Stimulated activated CD8-positive, alpha-beta memory T cell treated with anti-CD3 and anti-CD28 coated beads, Interleukin-4, amount 100 ng/mL, for 4 hours (primary cell): ENCODE measurements at regions not wholly inside any gene's neighbourhood (a gene's known extent, or its start where the extent isn't known, plus 50 kb on each side); places are given as distances from the start of the nearest gene placed in this dataset.

Experiments
- DNase-seq, 2 donors: peaks; one replicate each; pipeline ENCODE4 v3.0.0-alpha.2; 2020; ENCODE audit warnings: low read depth in 2 of 2, low spot score in 1 of 2

DNA sequence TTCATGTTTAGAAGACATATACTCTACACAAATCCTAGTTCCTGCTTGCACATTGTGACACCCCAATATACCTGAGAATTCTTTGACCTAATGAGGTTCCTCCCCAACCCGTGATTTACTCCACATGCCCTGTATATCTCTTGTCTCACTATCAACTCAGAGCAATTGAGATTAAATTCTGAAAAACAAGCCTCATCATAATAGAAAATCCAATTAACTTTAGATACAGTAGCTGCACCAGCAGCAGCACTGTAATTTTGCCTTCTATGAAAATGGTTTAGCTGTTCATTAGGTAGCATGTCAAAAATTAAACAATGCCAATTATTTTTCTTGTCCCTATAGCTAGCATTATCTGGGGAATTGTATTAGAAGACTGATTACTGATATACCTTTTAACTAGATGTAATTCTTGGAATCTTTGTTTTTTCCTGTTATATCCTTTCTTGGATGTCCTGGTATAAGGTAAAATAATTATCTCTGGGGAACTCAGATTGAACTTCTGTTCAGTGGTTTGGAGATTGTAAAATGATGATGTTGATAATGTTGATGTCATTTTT lies 218.9 kb upstream of the TANK start:
- DNase-seq = no peak

DNA sequence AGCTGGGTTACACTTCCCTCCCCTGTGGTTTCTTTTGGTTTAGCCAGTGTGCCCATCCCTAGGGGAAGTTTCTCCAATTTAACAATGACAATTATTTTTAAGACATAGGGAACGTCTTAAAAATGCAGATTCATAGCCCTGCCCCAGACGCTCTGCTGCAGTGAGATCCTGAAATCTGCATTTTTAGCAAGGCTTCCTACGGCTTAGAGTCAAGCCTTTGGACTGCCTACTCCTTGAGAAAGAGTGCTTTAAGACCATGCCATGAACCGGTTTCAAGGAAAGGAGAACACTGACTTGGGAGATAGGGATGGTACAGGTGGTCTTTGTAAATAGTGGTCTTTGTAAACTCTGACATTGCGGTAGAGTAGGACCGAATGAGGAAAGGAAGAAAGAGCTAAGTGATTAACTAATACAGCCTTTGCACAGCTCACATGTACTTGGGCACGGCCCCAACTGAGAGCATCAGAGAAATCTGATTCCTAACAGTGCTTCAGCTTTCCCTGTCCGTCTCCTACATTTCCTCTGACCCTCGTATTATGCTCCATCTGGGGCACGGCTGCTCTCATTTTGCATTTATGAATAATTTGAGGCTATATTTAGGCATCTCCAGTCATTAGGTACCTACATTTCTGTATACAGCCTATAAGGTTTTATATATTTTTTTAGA lies 217.6 kb upstream of the TANK start:
- no peak for DNase-seq

DNA sequence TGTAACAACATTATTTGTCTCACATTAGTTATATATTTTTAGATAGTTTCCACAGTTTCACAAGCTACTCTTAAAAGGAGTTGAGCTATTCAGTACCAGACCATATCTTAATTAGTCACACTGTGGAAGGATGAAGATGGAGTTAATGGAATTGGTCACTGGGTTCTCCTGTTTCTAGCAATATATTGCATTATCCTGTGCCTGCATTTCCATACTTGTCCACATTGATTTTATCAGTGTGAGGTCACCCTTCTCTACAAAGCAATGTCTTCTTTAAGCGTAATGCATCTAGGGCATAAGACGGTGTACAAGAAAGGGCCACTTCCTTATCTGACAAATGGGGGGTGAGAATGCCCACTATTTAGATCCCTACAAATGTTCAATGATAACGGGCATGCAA lies 216.8 kb upstream of the TANK start:
- DNase-seq = no peak

- no peak for DNase-seq
Observed at GRCh38 chr2:160952464-160953254, 207.6 kb upstream of the TANK start.

- DNase-seq = no peak
Observed at GRCh38 chr2:160955578-160955977, 204.7 kb upstream of the TANK start.

GRCh38 chr2:160956243-160956802 lies 203.9 kb upstream of the TANK start:
- DNase-seq = no peak

GRCh38 chr2:160963957-160964356 lies 196.3 kb upstream of the TANK start:
- DNase-seq = no peak

- DNase-seq = no peak
Observed at GRCh38 chr2:160967523-160967922, 192.7 kb upstream of the TANK start.

- no peak for DNase-seq
Observed at GRCh38 chr2:160968183-160968582, 192.0 kb upstream of the TANK start.

DNA sequence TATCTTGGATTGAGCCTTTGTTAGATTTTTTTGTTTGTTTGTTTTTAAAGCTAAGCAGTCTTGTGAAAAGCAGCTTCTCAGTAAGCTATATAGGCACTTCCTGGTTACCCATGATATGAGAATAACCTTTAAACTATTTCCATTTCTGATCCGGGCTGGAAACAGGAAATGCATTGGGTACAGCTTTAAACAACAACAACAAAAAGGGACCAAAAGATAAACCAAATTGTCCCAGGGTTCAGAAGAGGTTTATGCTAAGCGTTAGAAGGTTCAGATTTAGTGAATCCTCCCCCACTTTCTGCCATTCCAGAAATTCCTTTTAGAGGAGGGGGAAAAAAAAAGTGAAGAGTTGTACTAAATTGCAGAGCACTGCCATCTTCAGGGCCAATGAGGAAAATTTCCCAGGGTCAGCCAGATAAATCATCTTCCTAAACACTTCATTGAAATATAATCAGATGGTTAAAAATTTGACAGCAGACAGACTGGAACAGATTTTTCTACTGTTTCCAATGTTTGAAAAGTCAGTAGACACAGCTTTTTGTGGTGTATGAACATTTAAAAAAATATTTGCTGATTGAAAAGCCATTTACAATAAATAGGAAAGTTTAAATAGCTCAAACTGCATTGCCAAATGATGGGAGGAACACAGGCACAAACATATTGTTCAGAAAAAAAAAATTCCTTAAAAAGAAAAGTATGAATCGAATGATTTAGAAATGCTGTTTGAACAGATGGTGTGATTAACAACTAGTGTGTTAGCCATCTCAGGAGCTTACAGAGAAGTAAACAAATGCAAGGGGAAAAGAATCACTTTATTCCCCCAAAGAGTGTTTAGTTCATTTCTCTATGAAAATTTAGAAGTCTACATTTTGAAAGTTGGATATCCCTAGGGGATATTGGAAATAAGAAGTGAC lies 189.9 kb upstream of the TANK start:
- DNase-seq = no peak

DNA sequence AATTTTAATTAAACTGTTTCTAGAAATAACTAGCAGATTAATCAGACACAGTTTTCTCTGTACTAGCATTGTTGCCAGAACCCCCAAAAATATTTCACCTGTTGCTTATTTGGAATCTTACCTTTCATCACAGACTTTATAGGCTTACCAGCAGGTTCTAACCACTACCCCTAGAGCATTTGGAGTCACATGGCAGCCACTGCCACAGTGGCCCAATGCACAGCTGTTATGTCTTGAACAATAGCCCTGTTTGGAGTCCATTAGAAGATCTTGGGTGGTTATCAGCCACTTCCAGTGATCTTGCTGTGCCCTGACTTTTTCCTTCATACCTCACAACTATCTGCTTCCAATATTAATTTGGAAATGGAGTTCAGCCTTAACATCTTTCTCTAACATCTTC lies 186.2 kb upstream of the TANK start:
- DNase-seq = no peak

- DNase-seq = no peak
Observed at GRCh38 chr2:160974803-160975202, 185.4 kb upstream of the TANK start.

DNA sequence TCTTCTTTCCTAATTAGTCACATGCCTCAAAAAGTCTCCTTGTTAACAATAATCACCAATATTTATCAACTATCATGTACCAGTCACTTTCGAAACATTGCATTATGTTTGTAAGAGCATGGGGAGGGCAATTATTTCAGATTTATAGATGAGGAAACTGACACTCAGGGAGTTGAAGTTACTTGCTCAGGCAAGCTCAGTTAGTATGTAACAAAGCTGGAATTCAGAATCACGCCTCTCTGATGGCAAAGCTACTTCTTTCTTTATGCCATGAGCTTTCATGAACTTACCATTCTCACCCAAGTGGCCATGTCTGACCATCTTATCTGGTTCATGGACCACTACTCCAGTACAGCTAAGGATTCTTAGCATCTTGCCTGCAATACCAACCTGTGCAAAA lies 183.4 kb upstream of the TANK start:
- no peak for DNase-seq

DNA sequence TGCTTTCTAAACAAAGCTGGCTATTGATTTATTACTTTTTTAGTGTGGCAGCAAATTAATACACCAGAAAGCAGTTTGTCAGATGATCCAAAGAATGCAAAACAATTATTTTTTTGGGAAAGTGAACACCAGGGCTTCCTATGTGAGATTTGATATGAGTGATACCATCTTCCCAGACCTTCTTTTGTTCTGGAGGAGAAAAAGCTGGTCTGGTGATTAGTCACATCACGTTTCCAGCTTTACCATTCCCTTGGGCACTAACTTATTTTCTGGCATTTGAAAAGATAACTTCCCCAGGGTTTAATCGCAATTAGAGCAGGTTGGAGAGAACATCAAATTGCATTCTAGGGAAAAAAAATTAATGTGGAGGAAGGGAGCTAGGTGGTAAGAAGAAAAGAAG lies 182.9 kb upstream of the TANK start:
- no peak for DNase-seq

GRCh38 chr2:160977854-160978253 lies 182.4 kb upstream of the TANK start:
- DNase-seq = no peak

- no peak for DNase-seq
Observed at GRCh38 chr2:160984426-160985077, 175.7 kb upstream of the TANK start.

GRCh38 chr2:160989778-160990177 lies 170.4 kb upstream of the TANK start:
- DNase-seq = no peak

DNA sequence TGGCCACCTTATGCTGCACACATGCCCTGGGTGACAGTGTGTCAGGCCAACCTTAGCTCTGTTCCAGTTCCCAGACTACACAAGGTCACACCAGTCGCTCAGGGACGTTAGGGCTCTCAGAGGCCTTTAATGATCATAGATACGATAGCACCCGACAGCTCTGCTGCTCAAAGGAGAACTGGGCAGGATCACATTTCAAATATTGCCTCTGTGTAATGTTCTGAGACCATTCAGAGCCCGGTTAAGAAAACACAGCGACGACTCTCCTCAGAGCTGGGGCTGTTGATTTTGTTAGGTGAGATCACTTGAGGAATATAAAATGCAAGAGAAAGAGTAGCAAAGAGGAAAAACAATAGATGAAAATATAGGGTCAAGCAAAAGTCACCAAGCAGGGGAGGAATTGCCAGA lies 166.6 kb upstream of the TANK start:
- no peak for DNase-seq

GRCh38 chr2:160994141-160995002 lies 165.9 kb upstream of the TANK start:
- peak; percentile 35 to 45 for DNase-seq

GRCh38 chr2:160996584-160996983 lies 163.6 kb upstream of the TANK start:
- no peak for DNase-seq
